ENCODE measurements at regions not wholly inside any gene's neighbourhood (a gene's known extent, or its start where the extent isn't known, plus 50 kb on each side); places are given as distances from the start of the nearest gene placed in this dataset.

DNA sequence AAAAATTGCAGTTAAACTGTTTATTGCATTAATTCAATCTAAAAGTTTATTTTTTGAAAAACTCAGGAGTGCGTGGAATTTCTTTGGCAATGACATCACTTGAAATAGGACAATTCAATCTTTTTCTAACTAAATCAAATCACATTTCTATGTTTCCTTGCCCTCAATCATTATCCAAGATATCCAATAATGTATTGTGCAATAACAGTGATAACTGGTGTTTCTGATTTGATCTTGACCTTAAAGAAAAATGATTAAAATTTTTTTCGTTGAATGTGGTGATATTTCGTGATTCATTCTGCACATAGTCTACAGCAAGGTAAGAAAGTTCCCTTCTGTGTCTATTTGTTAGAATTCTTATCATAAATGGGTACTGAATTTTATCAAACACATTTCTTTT lies 163.2 kb downstream of the SPCS3 start:
- no peak for TF ChIP-seq POLR2AphosphoS5 (IDR thresholded peaks at IDR 0.05)
- TF ChIP-seq, protein P1, sequence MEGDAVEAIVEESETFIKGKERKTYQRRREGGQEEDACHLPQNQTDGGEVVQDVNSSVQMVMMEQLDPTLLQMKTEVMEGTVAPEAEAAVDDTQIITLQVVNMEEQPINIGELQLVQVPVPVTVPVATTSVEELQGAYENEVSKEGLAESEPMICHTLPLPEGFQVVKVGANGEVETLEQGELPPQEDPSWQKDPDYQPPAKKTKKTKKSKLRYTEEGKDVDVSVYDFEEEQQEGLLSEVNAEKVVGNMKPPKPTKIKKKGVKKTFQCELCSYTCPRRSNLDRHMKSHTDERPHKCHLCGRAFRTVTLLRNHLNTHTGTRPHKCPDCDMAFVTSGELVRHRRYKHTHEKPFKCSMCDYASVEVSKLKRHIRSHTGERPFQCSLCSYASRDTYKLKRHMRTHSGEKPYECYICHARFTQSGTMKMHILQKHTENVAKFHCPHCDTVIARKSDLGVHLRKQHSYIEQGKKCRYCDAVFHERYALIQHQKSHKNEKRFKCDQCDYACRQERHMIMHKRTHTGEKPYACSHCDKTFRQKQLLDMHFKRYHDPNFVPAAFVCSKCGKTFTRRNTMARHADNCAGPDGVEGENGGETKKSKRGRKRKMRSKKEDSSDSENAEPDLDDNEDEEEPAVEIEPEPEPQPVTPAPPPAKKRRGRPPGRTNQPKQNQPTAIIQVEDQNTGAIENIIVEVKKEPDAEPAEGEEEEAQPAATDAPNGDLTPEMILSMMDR (IDR thresholded peaks at IDR 0.05), result no peak
- no peak for TF ChIP-seq EP300 (IDR thresholded peaks at IDR 0.05)
